ENCODE measurements at regions not wholly inside any gene's neighbourhood (a gene's known extent, or its start where the extent isn't known, plus 50 kb on each side); places are given as distances from the start of the nearest gene placed in this dataset.

DNA sequence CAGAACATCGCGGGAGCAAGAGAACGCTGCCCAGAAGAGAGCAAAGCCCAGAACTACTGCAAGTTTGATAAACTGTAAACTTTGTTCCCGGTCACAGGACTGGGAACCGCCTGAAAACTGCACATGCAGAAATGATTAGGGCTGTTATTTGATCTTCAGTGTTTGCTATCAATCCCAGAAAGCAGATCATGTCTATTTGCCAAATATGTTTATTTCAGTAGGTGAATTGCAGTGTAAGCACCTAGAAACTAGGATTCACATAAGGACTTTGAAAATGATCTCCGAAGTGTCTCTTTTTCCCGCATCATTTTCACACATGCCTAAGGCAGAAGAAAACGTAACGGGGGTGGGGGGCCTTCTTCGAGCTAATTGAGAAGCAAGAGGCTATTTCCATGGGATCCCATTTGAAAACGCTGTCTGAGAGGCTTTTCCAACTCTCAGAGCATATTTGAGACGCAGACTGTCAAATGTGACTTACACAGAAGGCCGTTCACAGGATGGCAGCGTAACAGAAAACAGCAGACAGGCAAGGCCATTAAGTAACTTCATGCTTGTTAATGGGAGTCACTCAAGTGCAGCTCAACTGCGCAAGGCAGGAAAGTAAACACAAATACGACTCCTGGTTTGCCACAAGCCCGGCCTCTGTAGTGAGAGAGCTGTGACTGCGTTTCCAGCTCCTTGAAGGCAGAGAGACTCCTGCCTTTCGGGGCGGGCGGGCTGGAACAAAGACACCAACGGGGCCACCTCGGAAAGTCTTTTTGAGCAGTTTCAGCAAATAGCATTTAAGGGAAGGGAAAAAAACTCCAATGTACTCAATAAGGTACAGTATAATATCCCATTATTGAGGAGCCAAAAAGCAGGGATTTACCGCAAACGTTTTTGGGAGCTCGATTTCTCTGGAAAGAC lies 144.7 kb upstream of the ZNF217 start (continued):
- no peak for TF ChIP-seq ELK1 (IDR thresholded peaks at IDR 0.05; ENCODE audit: borderline replicate concordance, low read depth, low read length)

Data from IMR-90 (cell line).